CD4-positive, alpha-beta T cell treated with Interleukin-2 at 100 ng/mL for 4 hours (primary cell): ENCODE measurements at regions not wholly inside any gene's neighbourhood (a gene's known extent, or its start where the extent isn't known, plus 50 kb on each side); places are given as distances from the start of the nearest gene placed in this dataset.
"Not testable (repeated sequence)": the region's sequence is repeated elsewhere in the genome, so short reads cannot be mapped to it uniquely, and the experiment has no call there.

Experiments used
- DNase-seq: peaks from one replicate; pipeline ENCODE4 v3.0.0-alpha.2; 2020; ENCODE audit warnings: low spot score

GRCh38 chr1:21385022-21385421, 54.9 kb upstream of the NBPF3 start:
- no peak for DNase-seq

GRCh38 chr1:21384620-21385019, 55.3 kb upstream of the NBPF3 start:
- no peak for DNase-seq

- DNase-seq = no peak
These were observed 56.0 kb upstream of the NBPF3 start for GRCh38 chr1:21383785-21384401.

GRCh38 chr1:21381354-21381753, 58.6 kb upstream of the NBPF3 start:
- no peak for DNase-seq

- not testable (repeated sequence) for DNase-seq
These were observed 59.8 kb upstream of the NBPF3 start for GRCh38 chr1:21380147-21380546.

- DNase-seq = no peak
These were observed 60.4 kb upstream of the NBPF3 start for GRCh38 chr1:21379571-21379970.

GRCh38 chr1:21378705-21379494, 61.0 kb upstream of the NBPF3 start:
- DNase-seq = no peak

- DNase-seq = no peak
These were observed 67.6 kb upstream of the NBPF3 start for GRCh38 chr1:21372383-21372782.

- no peak for DNase-seq
These were observed 70.0 kb upstream of the NBPF3 start for GRCh38 chr1:21369905-21370304.

GRCh38 chr1:21368515-21369289, 71.2 kb upstream of the NBPF3 start:
- DNase-seq = peak; percentile 60

- DNase-seq = not testable (repeated sequence)
These were observed 71.9 kb upstream of the NBPF3 start for GRCh38 chr1:21367973-21368514.

- DNase-seq = no peak
These were observed 73.6 kb upstream of the NBPF3 start for GRCh38 chr1:21366288-21366687.

- no peak for DNase-seq
These were observed 74.8 kb upstream of the ECE1 start for GRCh38 chr1:21365036-21365435.

- no peak for DNase-seq
These were observed 71.8 kb upstream of the ECE1 start for GRCh38 chr1:21362096-21362495.

GRCh38 chr1:21361506-21361905, 71.2 kb upstream of the ECE1 start:
- no peak for DNase-seq

- DNase-seq = no peak
These were observed 66.9 kb upstream of the ECE1 start for GRCh38 chr1:21357161-21357560.

GRCh38 chr1:21355956-21356355, 65.7 kb upstream of the ECE1 start:
- DNase-seq = no peak

- DNase-seq = no peak
These were observed 62.3 kb upstream of the ECE1 start for GRCh38 chr1:21352586-21352985.

- no peak for DNase-seq
These were observed 61.6 kb upstream of the ECE1 start for GRCh38 chr1:21351901-21352300.

GRCh38 chr1:21350202-21350885, 60.1 kb upstream of the ECE1 start:
- no peak for DNase-seq

- no peak for DNase-seq
These were observed 59.4 kb upstream of the ECE1 start for GRCh38 chr1:21349693-21350092.

- DNase-seq = no peak
These were observed 56.9 kb upstream of the ECE1 start for GRCh38 chr1:21347072-21347581.
